NCI-H2081 treated with DMSO at 0.1 percent for 48 hours (cell line): ENCODE measurements at regions not wholly inside any gene's neighbourhood (a gene's known extent, or its start where the extent isn't known, plus 50 kb on each side); places are given as distances from the start of the nearest gene placed in this dataset.
"Not testable (repeated sequence)": the region's sequence is repeated elsewhere in the genome, so short reads cannot be mapped to it uniquely, and the experiment has no call there.

Source experiments
- DNase-seq: peaks from one replicate; lab custom pipeline; 2025; lab: John Stamatoyannopoulos, UW

DNA sequence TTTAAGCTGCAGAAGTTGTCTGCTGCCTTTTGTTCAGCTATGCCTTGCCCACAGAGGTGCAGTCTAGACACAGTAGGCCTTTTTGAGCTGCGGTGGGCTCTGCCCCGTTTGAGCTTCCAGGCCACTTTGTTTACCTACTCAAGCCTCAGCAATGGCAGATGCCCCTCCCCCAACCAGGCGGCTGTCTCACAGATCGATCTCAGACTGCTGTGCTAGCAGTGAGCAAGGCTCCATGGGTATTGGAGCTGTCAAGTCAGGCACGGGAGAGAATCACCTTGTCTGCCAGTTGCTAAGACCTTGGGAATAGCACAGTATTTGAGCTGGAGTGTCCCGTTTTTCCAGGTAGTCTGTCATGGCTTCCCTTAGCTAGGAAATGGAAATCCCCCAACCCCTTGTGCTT lies 587.8 kb upstream of the CLINT1 start:
- not testable (repeated sequence) for DNase-seq

DNA sequence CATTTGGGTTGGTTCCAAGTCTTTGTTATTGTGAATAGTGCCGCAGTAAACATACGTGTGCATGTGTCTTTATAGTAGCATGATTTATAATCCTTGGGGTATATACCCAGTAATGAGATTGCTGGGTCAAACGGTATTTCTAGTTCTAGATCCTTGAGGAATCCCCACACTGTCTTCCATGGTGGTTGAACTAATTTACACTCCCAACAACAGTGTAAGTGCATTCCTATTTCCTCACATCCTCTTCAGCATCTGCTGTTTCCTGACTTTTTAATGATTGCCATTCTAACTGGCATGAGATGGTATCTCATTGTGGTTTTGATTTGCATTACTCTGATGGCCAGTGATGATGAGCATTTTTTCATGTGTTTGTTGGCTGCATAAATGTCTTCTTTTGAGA lies 580.3 kb upstream of the CLINT1 start:
- not testable (repeated sequence) for DNase-seq

DNA sequence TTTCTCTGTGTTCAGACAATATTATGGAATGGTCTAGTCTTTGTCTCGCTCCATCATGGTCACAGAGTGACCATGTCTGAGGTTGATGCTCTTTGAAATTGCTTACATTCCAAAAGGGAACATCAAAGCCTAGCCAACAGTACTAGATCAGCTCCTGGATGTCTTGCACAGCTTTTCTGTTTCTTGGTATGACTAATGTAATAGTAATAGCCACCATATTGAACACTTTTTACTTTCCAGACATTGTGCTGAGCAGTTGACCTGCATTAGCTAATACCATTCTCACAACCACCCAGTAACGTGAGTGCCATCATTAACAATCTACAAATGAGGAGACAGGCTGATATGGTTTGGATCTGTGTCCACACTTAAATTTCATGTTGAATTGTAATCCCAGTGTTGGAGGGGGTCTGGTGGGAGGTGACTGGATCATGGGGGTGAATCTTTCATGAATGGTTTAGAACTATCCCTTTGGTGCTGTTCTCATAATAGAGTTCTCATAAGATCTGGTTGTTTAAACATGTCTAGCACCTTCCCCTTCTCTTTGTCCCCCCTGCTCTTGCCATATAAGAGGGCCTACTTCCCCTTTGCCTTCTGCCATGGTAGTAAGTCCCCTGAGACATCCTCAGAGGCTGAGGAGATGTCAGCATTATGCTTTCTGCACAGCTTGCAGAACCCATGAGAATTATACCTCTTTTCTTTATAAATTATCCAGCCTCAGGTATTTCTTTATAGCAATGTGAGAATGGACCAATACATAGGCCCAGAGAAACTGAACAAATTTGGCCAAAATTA lies 577.5 kb upstream of the CLINT1 start:
- no peak for DNase-seq

- no peak for DNase-seq
These were observed 576.2 kb upstream of the CLINT1 start for GRCh38 chr5:158435161-158435616.

- no peak for DNase-seq
These were observed 575.8 kb upstream of the CLINT1 start for GRCh38 chr5:158434749-158435148.

DNA sequence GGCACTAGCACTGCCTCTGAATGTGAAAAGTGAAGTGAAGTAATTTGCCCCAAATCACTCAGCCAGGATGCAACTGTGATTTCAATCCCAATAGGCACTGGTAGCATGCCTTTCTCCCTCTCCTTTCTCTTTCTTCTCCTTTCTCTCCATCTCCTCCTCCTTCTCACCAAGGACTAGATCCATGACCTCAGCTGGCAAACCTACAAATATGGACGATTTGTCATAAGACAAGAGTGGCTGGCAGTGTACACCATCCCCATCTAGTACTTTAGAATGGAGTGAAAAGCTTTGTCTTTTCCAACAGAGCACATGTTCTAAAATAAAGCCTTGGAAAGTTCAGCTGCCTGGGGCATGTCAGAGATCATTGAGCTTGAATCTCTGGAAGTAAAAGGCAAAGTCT lies 574.7 kb upstream of the CLINT1 start:
- no peak for DNase-seq

- DNase-seq: no peak
These were observed 572.6 kb upstream of the CLINT1 start for GRCh38 chr5:158431369-158432029.

GRCh38 chr5:158430798-158431167 lies 571.8 kb upstream of the CLINT1 start:
- no peak for DNase-seq

- DNase-seq: no peak
These were observed 571.3 kb upstream of the CLINT1 start for GRCh38 chr5:158430166-158430797.

DNA sequence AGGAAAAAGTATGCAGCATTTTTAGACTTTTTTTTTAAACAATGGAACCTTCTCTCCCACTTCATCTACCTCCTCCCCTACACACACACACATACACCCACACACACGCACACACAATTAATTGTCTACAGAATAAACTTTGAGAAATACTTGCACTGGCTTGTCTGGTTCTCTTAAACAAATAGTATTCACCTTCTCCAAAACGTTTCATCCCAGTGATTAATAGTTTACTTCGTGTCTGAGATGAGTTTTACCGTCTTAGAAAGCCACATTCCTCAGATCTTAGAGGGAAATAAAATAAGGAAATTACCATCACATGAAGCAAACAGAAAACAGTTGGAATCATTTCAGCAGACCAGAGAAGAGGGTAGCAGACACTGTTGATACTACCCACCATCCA lies 570.6 kb upstream of the CLINT1 start:
- DNase-seq: no peak

- DNase-seq: no peak
These were observed 564.8 kb upstream of the CLINT1 start for GRCh38 chr5:158423623-158424200.

GRCh38 chr5:158422653-158423515 lies 563.9 kb upstream of the CLINT1 start:
- DNase-seq: no peak

- DNase-seq: no peak
These were observed 562.4 kb upstream of the CLINT1 start for GRCh38 chr5:158421319-158421718.

DNA sequence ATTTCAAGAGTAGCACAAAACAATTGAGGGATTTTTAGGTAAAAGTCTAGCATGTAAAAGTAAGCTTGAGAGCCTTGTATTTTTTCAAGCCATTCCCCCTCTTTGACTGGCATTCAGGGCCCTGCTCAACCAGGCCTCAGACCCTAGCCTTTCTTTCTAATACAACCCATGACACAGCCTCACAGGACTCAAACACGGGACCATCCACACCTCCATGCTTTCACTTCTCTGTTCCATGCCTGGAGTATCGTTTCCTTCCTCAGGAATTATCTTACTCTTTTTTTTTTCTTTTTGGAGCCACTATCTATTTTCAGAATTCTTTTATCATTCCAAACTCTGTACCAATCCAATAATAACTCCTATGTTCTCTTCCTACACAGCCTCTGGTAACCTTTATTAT lies 560.2 kb upstream of the CLINT1 start:
- no peak for DNase-seq

DNA sequence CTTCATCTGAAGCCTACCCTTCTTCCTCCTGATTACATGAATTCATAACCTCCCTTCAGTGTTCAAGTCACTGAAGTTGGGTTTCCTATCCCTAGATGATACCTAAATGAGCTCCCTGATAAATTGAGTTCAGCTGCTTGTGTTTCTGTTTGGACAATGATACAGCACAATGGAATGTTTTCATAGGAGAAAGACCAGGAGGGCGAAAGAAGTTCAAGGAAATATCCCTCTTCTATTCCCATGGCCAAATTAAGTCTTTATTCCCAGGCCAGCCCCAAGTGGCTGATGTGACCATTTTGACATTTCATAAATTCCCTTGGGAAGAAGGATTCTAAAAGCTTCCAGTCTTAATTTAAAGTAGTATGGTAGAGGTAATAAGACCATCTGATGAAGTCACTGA lies 555.8 kb upstream of the CLINT1 start:
- DNase-seq: no peak

DNA sequence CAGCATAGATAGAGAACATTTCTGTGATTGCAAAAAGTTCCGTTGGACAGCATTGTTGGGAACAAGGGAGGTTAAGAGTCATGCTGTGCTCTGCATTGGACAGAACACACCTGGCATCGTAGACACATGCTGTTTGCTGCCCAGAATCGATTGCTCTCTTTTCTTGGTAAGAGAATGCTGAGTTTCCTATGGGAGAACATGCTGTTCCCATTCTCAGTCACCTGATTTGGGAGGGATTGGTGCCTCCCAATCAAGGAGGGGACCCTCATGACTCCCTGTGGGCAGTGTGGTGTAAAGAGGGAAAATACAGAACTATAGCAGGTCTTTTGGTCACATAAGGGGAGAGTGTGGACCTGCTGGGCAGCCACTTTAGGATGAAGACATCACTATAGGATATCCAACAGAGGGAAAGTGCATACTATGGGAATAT lies 555.4 kb upstream of the CLINT1 start:
- DNase-seq: no peak

- DNase-seq: no peak
These were observed 554.3 kb upstream of the CLINT1 start for GRCh38 chr5:158413122-158413680.

DNA sequence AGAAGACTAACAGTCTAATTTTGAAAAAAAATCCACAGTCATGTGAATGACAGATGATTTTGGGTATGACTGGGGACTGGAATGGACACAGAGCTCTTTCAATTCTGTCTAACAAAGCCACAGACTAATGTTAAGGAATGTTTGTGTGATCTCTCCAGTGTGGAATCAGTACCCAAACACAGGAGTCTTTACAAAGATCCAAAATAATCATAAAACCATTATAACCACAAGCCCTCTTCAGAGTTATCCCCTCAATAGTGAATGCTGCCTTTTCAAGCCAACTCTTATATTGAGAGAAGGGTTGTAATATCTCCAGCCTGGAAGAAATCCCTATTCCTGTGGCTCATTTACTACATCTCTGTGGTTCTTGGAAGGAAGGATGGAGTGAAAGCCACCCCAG lies 552.0 kb upstream of the CLINT1 start:
- no peak for DNase-seq

DNA sequence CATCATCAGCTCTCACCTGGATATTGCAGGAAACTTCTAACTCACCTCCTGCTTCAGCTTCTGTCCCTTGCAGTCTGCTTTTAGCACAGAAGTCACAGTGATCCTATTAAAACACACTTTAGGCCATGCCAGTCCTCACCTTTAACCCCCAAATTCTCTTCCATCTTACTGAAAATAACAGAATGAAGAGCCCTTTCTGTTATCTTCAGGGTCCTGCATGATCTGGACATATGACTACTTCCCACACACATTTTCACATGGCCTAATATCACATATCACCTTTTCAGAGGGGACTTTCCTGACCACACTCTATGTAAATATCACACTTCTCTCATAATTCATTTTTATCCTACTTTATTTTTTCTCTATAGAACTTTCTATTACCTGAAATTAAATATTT lies 550.6 kb upstream of the CLINT1 start:
- DNase-seq: no peak

DNA sequence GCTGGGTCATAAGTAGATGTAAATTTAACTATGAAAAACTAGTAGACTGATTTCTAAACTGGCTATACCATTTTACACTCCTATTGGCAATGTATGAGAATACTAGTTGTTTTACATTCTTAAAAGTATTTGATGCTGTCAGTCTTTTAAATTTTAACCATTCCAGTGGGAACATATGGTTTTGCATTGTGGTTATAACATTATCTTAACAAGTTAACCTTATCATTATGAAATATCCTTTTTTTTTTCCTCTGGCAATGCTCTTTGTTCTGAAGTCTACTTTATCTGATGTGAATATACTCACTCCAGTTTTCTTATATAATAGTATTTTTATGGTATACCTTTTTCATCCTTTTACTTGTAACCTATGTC lies 548.9 kb upstream of the CLINT1 start:
- no peak for DNase-seq
